ENCODE measurements at regions not wholly inside any gene's neighbourhood (a gene's known extent, or its start where the extent isn't known, plus 50 kb on each side); places are given as distances from the start of the nearest gene placed in this dataset.

DNA sequence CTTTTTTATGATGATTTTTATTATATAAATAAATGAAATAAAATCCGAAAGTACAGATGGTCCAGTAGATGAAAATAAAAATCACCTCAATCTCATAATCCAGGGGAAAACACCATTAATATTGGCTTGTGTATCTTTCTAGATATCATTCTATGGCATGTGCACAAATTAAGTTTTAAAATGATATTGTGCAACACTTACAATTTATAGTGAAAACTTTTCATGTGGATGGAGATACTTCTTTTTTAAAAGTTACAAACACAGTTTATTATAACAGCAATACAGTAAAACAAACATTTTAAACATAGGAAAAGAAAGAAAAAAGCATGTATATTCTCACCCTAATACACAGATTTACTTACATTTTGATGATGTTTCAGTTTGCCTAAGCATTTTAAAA is 98.9 kb upstream of the RMST start:
- H3K4me3 ChIP-seq (ENCODE audit: low read length) = no peak overlapping the region
- no peak for DNase-seq (ENCODE audit: low read depth)
- TF ChIP-seq, protein P1, sequence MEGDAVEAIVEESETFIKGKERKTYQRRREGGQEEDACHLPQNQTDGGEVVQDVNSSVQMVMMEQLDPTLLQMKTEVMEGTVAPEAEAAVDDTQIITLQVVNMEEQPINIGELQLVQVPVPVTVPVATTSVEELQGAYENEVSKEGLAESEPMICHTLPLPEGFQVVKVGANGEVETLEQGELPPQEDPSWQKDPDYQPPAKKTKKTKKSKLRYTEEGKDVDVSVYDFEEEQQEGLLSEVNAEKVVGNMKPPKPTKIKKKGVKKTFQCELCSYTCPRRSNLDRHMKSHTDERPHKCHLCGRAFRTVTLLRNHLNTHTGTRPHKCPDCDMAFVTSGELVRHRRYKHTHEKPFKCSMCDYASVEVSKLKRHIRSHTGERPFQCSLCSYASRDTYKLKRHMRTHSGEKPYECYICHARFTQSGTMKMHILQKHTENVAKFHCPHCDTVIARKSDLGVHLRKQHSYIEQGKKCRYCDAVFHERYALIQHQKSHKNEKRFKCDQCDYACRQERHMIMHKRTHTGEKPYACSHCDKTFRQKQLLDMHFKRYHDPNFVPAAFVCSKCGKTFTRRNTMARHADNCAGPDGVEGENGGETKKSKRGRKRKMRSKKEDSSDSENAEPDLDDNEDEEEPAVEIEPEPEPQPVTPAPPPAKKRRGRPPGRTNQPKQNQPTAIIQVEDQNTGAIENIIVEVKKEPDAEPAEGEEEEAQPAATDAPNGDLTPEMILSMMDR (conservative IDR thresholded peaks at IDR 0.05; ENCODE audit: low read depth, low read length) = no peak

DNA sequence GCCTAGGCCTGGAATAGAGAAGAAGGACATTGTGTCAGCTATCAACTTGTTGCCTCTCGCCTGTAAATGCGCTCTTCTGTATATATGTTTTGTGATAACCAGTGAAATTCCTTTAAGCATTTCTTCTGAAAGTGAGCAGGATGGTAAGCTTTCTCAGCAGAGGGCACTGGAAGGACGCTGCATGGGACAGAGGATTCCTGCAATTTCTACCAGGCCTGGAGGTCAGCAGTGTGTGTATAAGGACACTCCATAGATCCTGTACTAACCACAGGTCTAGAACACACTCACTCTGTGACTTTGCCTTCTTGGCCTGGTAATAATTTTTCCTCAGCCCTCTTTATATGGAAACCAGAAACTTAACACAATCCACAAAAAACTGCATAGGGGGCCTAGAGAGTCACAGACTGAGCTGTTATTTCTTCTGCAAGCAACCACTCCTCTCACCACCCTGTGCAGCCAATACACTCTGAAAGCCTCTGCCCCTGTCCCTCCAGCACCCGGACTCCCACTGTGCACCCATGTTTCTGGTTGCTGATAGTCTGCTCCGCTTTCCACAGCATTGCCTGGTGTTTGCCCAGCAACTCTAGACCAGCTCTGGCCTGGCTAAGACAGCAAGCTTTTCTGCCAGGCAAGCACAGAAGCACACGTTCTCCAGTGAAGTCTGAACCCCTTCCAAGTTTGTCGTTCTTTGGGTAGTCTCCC is 94.0 kb upstream of the RMST start:
- TF ChIP-seq, protein P1 (conservative IDR thresholded peaks at IDR 0.05; ENCODE audit: low read depth, low read length) = no peak
- DNase-seq (ENCODE audit: low read depth) = no peak

DNA sequence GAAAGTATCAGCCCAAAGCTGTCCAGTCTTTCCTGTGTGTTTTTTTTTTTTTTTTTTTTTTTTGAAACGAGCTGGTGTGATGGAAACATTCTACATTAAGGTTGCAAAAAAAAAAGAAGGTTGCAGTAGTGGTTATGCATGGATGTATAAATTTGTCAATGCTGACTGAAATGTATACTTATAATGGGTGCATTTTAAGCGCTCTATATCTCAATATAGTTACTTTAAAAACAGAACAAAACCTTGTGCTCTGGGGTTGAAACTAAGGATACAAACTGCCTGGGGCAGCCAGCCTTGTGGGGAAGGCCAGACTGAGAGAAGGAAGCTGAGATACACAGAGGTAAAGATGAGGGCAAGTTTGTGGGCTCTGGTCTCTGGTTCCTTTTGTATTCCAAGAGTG is 87.3 kb upstream of the RMST start:
- TF ChIP-seq, protein P1 (conservative IDR thresholded peaks at IDR 0.05; ENCODE audit: low read depth, low read length) = no peak
- DNase-seq (ENCODE audit: low read depth) = no peak
- H3K4me3 ChIP-seq (ENCODE audit: low read length) = no peak overlapping the region

More for the DNA sequence above, 94.0 kb upstream of the RMST start:
- no peak overlapping the region for H3K4me3 ChIP-seq (ENCODE audit: low read length)

DNA sequence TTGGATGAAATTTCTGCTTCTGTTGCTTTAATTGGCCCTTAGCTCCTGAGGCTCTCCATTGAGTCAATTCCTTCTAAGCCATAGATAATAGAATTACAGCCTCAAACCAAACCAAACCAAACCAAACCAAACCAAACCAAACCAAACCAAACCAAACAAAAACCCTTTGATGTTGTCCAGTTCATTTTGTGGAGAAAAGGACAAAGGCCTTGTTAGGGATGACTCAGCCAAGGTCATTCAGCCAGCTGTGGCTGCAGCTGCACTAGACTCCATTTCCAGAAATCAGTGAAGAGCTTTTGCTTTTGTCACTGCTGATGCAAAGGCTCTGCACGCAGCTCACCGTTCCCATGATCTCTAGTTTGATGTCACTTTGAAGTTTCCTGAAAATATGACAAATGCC is 82.2 kb upstream of the RMST start:
- no peak for DNase-seq (ENCODE audit: low read depth)
- TF ChIP-seq, protein P1 (conservative IDR thresholded peaks at IDR 0.05; ENCODE audit: low read depth, low read length) = no peak
- H3K4me3 ChIP-seq (ENCODE audit: low read length) = no peak overlapping the region

DNA sequence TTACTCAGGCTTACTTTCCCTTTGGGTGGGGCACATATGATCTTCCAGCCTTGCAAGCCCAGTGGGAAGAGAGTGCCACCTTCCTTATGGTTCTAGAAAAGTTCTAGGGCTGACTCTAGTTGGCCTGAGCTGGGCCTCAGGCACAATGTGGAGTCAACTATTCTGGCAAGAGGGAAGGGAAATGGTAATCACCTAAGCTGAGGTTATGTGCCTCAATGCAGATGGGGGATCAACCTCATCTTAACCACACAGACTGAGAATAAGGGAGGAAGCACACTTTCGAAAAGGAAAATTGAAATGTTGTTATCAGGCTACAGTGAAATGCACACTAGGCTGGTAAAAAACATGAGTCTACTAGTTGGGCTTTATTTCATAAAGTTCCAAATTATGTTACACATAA is 77.5 kb upstream of the RMST start:
- DNase-seq (ENCODE audit: low read depth) = no peak
- no peak overlapping the region for H3K4me3 ChIP-seq (ENCODE audit: low read length)
- TF ChIP-seq, protein P1 (conservative IDR thresholded peaks at IDR 0.05; ENCODE audit: low read depth, low read length) = no peak

DNA sequence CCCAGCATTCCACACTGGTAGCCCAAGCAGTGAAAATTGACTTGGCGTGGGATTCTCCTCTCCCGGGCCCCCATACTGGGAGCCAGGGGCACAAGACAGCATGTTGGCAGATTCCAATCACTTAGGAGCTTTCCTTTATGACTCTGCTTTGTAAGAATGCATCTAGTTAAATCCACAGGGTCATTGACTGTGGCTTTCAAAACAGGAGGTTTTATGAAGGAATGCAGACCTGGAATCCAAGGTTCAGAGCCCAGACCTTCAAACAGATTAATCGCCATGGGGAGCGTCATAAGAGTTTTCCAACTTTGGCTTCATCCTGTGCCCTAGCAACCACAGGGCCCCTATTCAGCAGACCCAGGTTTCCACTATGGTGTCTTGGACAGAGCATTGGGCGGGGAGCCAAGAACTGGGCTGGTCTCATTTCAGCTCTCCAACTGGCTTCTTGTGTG is 76.4 kb upstream of the RMST start:
- TF ChIP-seq, protein P1 (conservative IDR thresholded peaks at IDR 0.05; ENCODE audit: low read depth, low read length) = no peak
- DNase-seq (ENCODE audit: low read depth) = peak; percentile 93

DNA sequence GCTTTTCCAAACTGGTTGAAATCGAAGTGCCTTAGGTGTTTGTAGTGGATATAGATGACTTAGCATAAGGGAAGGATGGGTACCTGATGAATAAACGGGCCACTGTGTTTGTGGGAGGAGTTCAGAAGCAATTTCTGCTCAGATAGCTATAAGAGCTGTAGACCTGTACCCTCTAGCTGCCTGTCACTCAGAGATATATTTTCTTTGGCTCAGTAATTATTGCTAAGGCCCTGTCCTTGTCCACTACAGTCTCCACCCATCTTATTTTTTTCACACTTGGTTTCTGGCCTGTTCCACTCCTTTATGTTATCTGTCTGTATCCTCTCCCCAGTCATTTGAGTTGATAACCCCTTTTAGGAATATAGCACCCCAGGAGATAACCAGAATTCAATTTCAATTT is 74.8 kb upstream of the RMST start:
- DNase-seq (ENCODE audit: low read depth) = no peak

More for the DNA sequence above, 76.4 kb upstream of the RMST start:
- no peak overlapping the region for H3K4me3 ChIP-seq (ENCODE audit: low read length)

More for the DNA sequence above, 74.8 kb upstream of the RMST start:
- H3K4me3 ChIP-seq (ENCODE audit: low read length) = no peak overlapping the region
- TF ChIP-seq, protein P1 (conservative IDR thresholded peaks at IDR 0.05; ENCODE audit: low read depth, low read length) = no peak

Data from retinal pigment epithelial cell (primary cell).